ENCODE measurements at regions not wholly inside any gene's neighbourhood (a gene's known extent, or its start where the extent isn't known, plus 50 kb on each side); places are given as distances from the start of the nearest gene placed in this dataset. TPM values are rescaled to one million over a fixed set of nuclear protein-coding genes. Genes with fewer than 3 reads are reported as not detected.

Small RNAs in the stretch of these regions (small RNA-seq; reads per million reads assigned to genes)
- not detected for gene AL109618.2
